ENCODE measurements at regions not wholly inside any gene's neighbourhood (a gene's known extent, or its start where the extent isn't known, plus 50 kb on each side); places are given as distances from the start of the nearest gene placed in this dataset.

GRCh38 chr14:29220072-29220471 is 453.5 kb downstream of the FOXG1 start:
- DNase-seq, result no peak
- Histone ChIP-seq H3K36me3 (replicated peaks) (no peaks in the 10 kb centered on the region), H3K4me3 (ENCODE audit: low read depth, low read length) (no peak overlapping the region), H3K27ac (no peak overlapping the region), H3K27me3 (replicated peaks) (no peaks in the 10 kb centered on the region)
- in situ Hi-C loops (cut with HindIII; ENCODE audit: low pct_ligation_motif_present, low sequenced_read_pairs), result no loop called here
- no peak for TF ChIP-seq CTCF (IDR thresholded peaks at IDR 0.05; ENCODE audit: low read depth, low read length, missing control alignments)

DNA sequence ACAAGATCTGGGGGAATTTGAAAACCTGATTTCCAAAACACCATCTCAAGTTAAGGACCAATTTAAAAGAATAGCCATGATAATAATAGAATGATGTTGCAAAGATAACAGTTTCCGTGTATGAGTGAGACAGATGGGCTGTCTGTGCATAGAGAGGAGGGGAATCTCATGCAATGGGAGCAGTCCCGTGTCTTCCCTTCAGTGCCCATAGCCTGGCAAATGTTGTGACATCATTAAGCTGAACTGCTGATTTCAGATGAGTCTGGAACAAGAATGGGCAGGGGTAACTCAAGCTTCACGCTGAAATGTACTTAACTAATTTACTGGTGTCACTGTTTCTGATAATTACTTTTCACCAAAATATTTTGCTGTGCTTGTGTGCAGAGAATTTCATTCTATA is 454.0 kb downstream of the FOXG1 start:
- no peak overlapping the region for H3K4me3 ChIP-seq (ENCODE audit: low read depth, low read length)
- no peak overlapping the region for H3K27ac ChIP-seq
- no peak for TF ChIP-seq CTCF (IDR thresholded peaks at IDR 0.05; ENCODE audit: low read depth, low read length, missing control alignments)
- DNase-seq, result no peak
- no peaks in the 10 kb centered on the region for H3K27me3 ChIP-seq (replicated peaks)
- in situ Hi-C loops (cut with HindIII; ENCODE audit: low pct_ligation_motif_present, low sequenced_read_pairs), result no loop called here
- no peaks in the 10 kb centered on the region for H3K36me3 ChIP-seq (replicated peaks)

GRCh38 chr14:29222006-29222405 is 455.4 kb downstream of the FOXG1 start:
- Histone ChIP-seq H3K4me3 (ENCODE audit: low read depth, low read length) (no peak overlapping the region), H3K27me3 (replicated peaks) (no peaks in the 10 kb centered on the region), H3K36me3 (replicated peaks) (no peaks in the 10 kb centered on the region), H3K27ac (no peak overlapping the region)
- no peak for TF ChIP-seq CTCF (IDR thresholded peaks at IDR 0.05; ENCODE audit: low read depth, low read length, missing control alignments)
- in situ Hi-C loops (cut with HindIII; ENCODE audit: low pct_ligation_motif_present, low sequenced_read_pairs), result no loop called here
- DNase-seq, result no peak

- peak; percentile 12 for DNase-seq
- no peak overlapping the region for H3K27ac ChIP-seq
- TF ChIP-seq CTCF (IDR thresholded peaks at IDR 0.05; ENCODE audit: low read depth, low read length, missing control alignments), result peak; percentile 82
- H3K36me3 ChIP-seq (replicated peaks), result no peaks in the 10 kb centered on the region
- H3K4me3 ChIP-seq (ENCODE audit: low read depth, low read length), result no peak overlapping the region
- in situ Hi-C loops (cut with HindIII; ENCODE audit: low pct_ligation_motif_present, low sequenced_read_pairs), result no loop called here
- no peaks in the 10 kb centered on the region for H3K27me3 ChIP-seq (replicated peaks)
Observed at GRCh38 chr14:29222671-29223268, 456.2 kb downstream of the FOXG1 start.

- in situ Hi-C loops (cut with HindIII; ENCODE audit: low pct_ligation_motif_present, low sequenced_read_pairs), result no loop called here
- H3K27me3 ChIP-seq (replicated peaks), result no peaks in the 10 kb centered on the region
- TF ChIP-seq CTCF (IDR thresholded peaks at IDR 0.05; ENCODE audit: low read depth, low read length, missing control alignments), result no peak
- no peaks in the 10 kb centered on the region for H3K36me3 ChIP-seq (replicated peaks)
- no peak overlapping the region for H3K4me3 ChIP-seq (ENCODE audit: low read depth, low read length)
- H3K27ac ChIP-seq, result no peak overlapping the region
- no peak for DNase-seq
Observed at GRCh38 chr14:29223947-29224346, 457.4 kb downstream of the FOXG1 start.

- DNase-seq, result no peak
- TF ChIP-seq CTCF (IDR thresholded peaks at IDR 0.05; ENCODE audit: low read depth, low read length, missing control alignments), result no peak
- no peaks in the 10 kb centered on the region for H3K36me3 ChIP-seq (replicated peaks)
- H3K27ac ChIP-seq, result no peak overlapping the region
- in situ Hi-C loops (cut with HindIII; ENCODE audit: low pct_ligation_motif_present, low sequenced_read_pairs), result no loop called here
- no peaks in the 10 kb centered on the region for H3K27me3 ChIP-seq (replicated peaks)
- no peak overlapping the region for H3K4me3 ChIP-seq (ENCODE audit: low read depth, low read length)
Observed at GRCh38 chr14:29227631-29228030, 461.0 kb downstream of the FOXG1 start.

Measured in brain microvascular endothelial cell (primary cell).